ENCODE measurements at regions not wholly inside any gene's neighbourhood (a gene's known extent, or its start where the extent isn't known, plus 50 kb on each side); places are given as distances from the start of the nearest gene placed in this dataset.

- TF ChIP-seq POLR2AphosphoS5 (IDR thresholded peaks at IDR 0.05; ENCODE audit: insufficient read depth in 1 of 2, low read depth in 1 of 2): no peak
- TF ChIP-seq CTCF (IDR thresholded peaks at IDR 0.05): no peak
- no peak for TF ChIP-seq POLR2A (IDR thresholded peaks at IDR 0.05)
Observed at GRCh38 chr1:208357644-208358507, 113.7 kb upstream of the PLXNA2 start.
